ENCODE measurements at regions not wholly inside any gene's neighbourhood (a gene's known extent, or its start where the extent isn't known, plus 50 kb on each side); places are given as distances from the start of the nearest gene placed in this dataset.

- no peak overlapping the region for H3K4me3 ChIP-seq (ENCODE audit: low read depth, low read length, poor library complexity, severe bottlenecking)
- no peak for TF ChIP-seq EZH2 (IDR thresholded peaks at IDR 0.05; ENCODE audit: borderline replicate concordance, low read length)
- TF ChIP-seq, protein P1, sequence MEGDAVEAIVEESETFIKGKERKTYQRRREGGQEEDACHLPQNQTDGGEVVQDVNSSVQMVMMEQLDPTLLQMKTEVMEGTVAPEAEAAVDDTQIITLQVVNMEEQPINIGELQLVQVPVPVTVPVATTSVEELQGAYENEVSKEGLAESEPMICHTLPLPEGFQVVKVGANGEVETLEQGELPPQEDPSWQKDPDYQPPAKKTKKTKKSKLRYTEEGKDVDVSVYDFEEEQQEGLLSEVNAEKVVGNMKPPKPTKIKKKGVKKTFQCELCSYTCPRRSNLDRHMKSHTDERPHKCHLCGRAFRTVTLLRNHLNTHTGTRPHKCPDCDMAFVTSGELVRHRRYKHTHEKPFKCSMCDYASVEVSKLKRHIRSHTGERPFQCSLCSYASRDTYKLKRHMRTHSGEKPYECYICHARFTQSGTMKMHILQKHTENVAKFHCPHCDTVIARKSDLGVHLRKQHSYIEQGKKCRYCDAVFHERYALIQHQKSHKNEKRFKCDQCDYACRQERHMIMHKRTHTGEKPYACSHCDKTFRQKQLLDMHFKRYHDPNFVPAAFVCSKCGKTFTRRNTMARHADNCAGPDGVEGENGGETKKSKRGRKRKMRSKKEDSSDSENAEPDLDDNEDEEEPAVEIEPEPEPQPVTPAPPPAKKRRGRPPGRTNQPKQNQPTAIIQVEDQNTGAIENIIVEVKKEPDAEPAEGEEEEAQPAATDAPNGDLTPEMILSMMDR (IDR thresholded peaks at IDR 0.05; ENCODE audit: low read length) = no peak
- no peaks in the 10 kb centered on the region for H4K20me1 ChIP-seq (ENCODE audit: insufficient read depth, low read length)
- H3K79me2 ChIP-seq (ENCODE audit: insufficient read depth, low read length) = no peaks in the 10 kb centered on the region
- no peak overlapping the region for H3K27ac ChIP-seq (ENCODE audit: low read depth, low read length, poor library complexity, severe bottlenecking)
- no peak overlapping the region for H2AFZ ChIP-seq (ENCODE audit: low read length)
- H3K9ac ChIP-seq (ENCODE audit: low read length) = no peak overlapping the region
- H3K36me3 ChIP-seq (ENCODE audit: insufficient read depth, low read length) = no peaks in the 10 kb centered on the region
- no peaks in the 10 kb centered on the region for H3K27me3 ChIP-seq (ENCODE audit: insufficient read depth, low read length)
- H3F3A ChIP-seq (ENCODE audit: insufficient read depth, low read length) = no peaks in the 10 kb centered on the region
- no peak overlapping the region for H3K4me2 ChIP-seq (ENCODE audit: low read length)
- no peaks in the 10 kb centered on the region for H3K9me3 ChIP-seq (ENCODE audit: low read length)
- H3K9me2 ChIP-seq (ENCODE audit: low read depth, low read length) = no peaks in the 10 kb centered on the region
- H3K4me1 ChIP-seq (ENCODE audit: insufficient read depth, low read length, severe bottlenecking) = no peaks in the 10 kb centered on the region
These were observed 489.8 kb upstream of the MANEA start for GRCh38 chr6:95087394-95088097.

- no peak overlapping the region for H3K27ac ChIP-seq (ENCODE audit: low read depth, low read length, poor library complexity, severe bottlenecking)
These were observed 485.4 kb upstream of the MANEA start for GRCh38 chr6:95091823-95092436.

GRCh38 chr6:95093154-95093553 is 484.2 kb upstream of the MANEA start:
- H4K20me1 ChIP-seq (ENCODE audit: insufficient read depth, low read length) = no peaks in the 10 kb centered on the region
- no peak overlapping the region for H3K4me2 ChIP-seq (ENCODE audit: low read length)
- no peaks in the 10 kb centered on the region for H3K27me3 ChIP-seq (ENCODE audit: insufficient read depth, low read length)
- H3F3A ChIP-seq (ENCODE audit: insufficient read depth, low read length) = no peaks in the 10 kb centered on the region
- H2AFZ ChIP-seq (ENCODE audit: low read length) = no peak overlapping the region
- no peaks in the 10 kb centered on the region for H3K9me3 ChIP-seq (ENCODE audit: low read length)
- H3K36me3 ChIP-seq (ENCODE audit: insufficient read depth, low read length) = no peaks in the 10 kb centered on the region
- H3K9ac ChIP-seq (ENCODE audit: low read length) = no peak overlapping the region
- no peaks in the 10 kb centered on the region for H3K79me2 ChIP-seq (ENCODE audit: insufficient read depth, low read length)
- no peak overlapping the region for H3K27ac ChIP-seq (ENCODE audit: low read depth, low read length, poor library complexity, severe bottlenecking)
- no peaks in the 10 kb centered on the region for H3K4me1 ChIP-seq (ENCODE audit: insufficient read depth, low read length, severe bottlenecking)
- H3K4me3 ChIP-seq (ENCODE audit: low read depth, low read length, poor library complexity, severe bottlenecking) = no peak overlapping the region
- no peaks in the 10 kb centered on the region for H3K9me2 ChIP-seq (ENCODE audit: low read depth, low read length)
- TF ChIP-seq, protein P1 (IDR thresholded peaks at IDR 0.05; ENCODE audit: low read length) = no peak
- no peak for TF ChIP-seq EZH2 (IDR thresholded peaks at IDR 0.05; ENCODE audit: borderline replicate concordance, low read length)

More at GRCh38 chr6:95091823-95092436, 485.4 kb upstream of the MANEA start:
- Histone ChIP-seq H3K4me3 (ENCODE audit: low read depth, low read length, poor library complexity, severe bottlenecking) (no peak overlapping the region), H3K9me3 (ENCODE audit: low read length) (no peaks in the 10 kb centered on the region), H3K4me2 (ENCODE audit: low read length) (no peak overlapping the region), H2AFZ (ENCODE audit: low read length) (no peak overlapping the region), H4K20me1 (ENCODE audit: insufficient read depth, low read length) (no peaks in the 10 kb centered on the region), H3K4me1 (ENCODE audit: insufficient read depth, low read length, severe bottlenecking) (no peaks in the 10 kb centered on the region), H3F3A (ENCODE audit: insufficient read depth, low read length) (no peaks in the 10 kb centered on the region), H3K27me3 (ENCODE audit: insufficient read depth, low read length) (no peaks in the 10 kb centered on the region), H3K36me3 (ENCODE audit: insufficient read depth, low read length) (no peaks in the 10 kb centered on the region), H3K79me2 (ENCODE audit: insufficient read depth, low read length) (no peaks in the 10 kb centered on the region), H3K9ac (ENCODE audit: low read length) (no peak overlapping the region), H3K9me2 (ENCODE audit: low read depth, low read length) (no peaks in the 10 kb centered on the region)
- no peak for TF ChIP-seq EZH2 (IDR thresholded peaks at IDR 0.05; ENCODE audit: borderline replicate concordance, low read length)
- TF ChIP-seq, protein P1 (IDR thresholded peaks at IDR 0.05; ENCODE audit: low read length) = peak; percentile 72
